Hepatocyte (in vitro differentiated cells): ENCODE measurements at regions not wholly inside any gene's neighbourhood (a gene's known extent, or its start where the extent isn't known, plus 50 kb on each side); places are given as distances from the start of the nearest gene placed in this dataset.
"Not testable (repeated sequence)": the region's sequence is repeated elsewhere in the genome, so short reads cannot be mapped to it uniquely, and the experiment has no call there.

Experiments used
- DNase-seq: peaks from one replicate; pipeline ENCODE4 v3.0.0-alpha.2; 2016; ENCODE audit warnings: low spot score
- H2AFZ ChIP-seq: fragments of 200-600 bp; sonication (generic); 2 replicates; pipeline ENCODE4 v1.6.0; 2016; ENCODE audit warnings: antibody characterized with exemption, mild to moderate bottlenecking
- H3K27ac ChIP-seq: fragments of 200-600 bp; sonication (generic); 2 replicates; pipeline ENCODE4 v1.5.1; 2016; ENCODE audit warnings: mild to moderate bottlenecking
- H3K27me3 ChIP-seq: fragments of 200-600 bp; sonication (generic); 2 replicates; pipeline ENCODE4 v1.6.1; 2016
- H3K36me3 ChIP-seq: fragments of 200-600 bp; sonication (generic); replicated peaks from 2 replicates; pipeline ENCODE4 v1.5.1; 2016; ENCODE audit warnings: low read depth; ENCODE audit not compliant: insufficient read depth
- H3K4me1 ChIP-seq: fragments of 200-600 bp; sonication (generic); 2 replicates; pipeline ENCODE4 v1.5.1; 2016; ENCODE audit warnings: mild to moderate bottlenecking, moderate library complexity; ENCODE audit not compliant: insufficient read depth
- H3K4me2 ChIP-seq: fragments of 200-600 bp; sonication (generic); 2 replicates; pipeline ENCODE4 v1.6.0; 2016
- H3K4me3 ChIP-seq: fragments of 200-600 bp; sonication (generic); 2 replicates; pipeline ENCODE4 v1.5.1; 2016; ENCODE audit warnings: mild to moderate bottlenecking
- H3K79me2 ChIP-seq: fragments of 200-600 bp; sonication (generic); 2 replicates; pipeline ENCODE4 v1.6.0; 2017; ENCODE audit warnings: mild to moderate bottlenecking
- H3K9me2 ChIP-seq: fragments of 200-600 bp; sonication (generic); replicated peaks from 2 replicates; pipeline ENCODE4 v1.6.0; 2017; ENCODE audit warnings: mild to moderate bottlenecking; ENCODE audit not compliant: insufficient read depth
- H3K9me3 ChIP-seq: fragments of 200-600 bp; sonication (generic); 2 replicates; pipeline ENCODE4 v1.5.1; 2016; ENCODE audit warnings: low read depth, mild to moderate bottlenecking
- H4K20me1 ChIP-seq: fragments of 200-600 bp; sonication (generic); 2 replicates; pipeline ENCODE4 v1.6.0; 2016; ENCODE audit warnings: mild to moderate bottlenecking; ENCODE audit not compliant: insufficient read depth, poor library complexity, severe bottlenecking
- EZH2 ChIP-seq: fragments of 200-600 bp; sonication (generic); IDR thresholded peaks from 2 replicates; pipeline ENCODE4 v1.6.1; 2016; ENCODE audit warnings: antibody characterized with exemption, mild to moderate bottlenecking, borderline replicate concordance
- EZH2phosphoT487 ChIP-seq: fragments of 200-600 bp; sonication (generic); IDR thresholded peaks from one replicate; pipeline ENCODE4 v1.6.1; 2018; ENCODE audit warnings: antibody characterized with exemption, mild to moderate bottlenecking, low read depth, moderate library complexity; ENCODE audit not compliant: unreplicated experiment, severe bottlenecking
- WGBS: methylation state at CpG from one replicate; pipeline ENCODE4 v1.1.6; 2016; ENCODE audit warnings: low lambda C conversion rate; ENCODE audit errors: missing lambda C conversion rate; 5-methylcytosine and 5-hydroxymethylcytosine counted together
- TF ChIP-seq, protein P1 (sequence below): fragments of 200-600 bp; sonication (generic); IDR thresholded peaks from 2 replicates; pipeline ENCODE4 v1.5.1; 2016; ENCODE audit warnings: antibody characterized with exemption, mild to moderate bottlenecking; ENCODE audit not compliant: poor library complexity

DNA sequence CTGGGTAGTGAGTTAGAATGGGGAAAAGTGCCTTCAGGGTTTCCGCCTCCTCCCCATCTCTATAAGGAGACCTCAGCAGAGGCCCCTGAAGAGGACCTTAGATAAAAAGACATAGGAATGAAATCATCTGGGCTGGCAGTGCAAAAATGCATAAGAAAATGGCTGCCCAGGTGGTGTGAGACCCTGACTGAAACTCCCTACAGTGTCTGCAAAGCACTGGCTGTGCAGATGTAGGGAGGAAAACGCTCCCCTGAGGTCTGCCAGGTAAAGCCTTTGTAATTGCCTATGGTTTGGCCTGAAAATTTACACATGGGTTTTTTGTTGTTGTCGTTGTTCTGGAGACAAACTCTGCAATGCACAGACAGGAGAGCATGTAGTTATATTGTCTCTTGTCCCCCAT, 128.1 kb upstream of the VWC2 start:
- 72% methylated on average over 3 of the region's 3 CpGs for WGBS
- H4K20me1 ChIP-seq, result no peaks in the 10 kb centered on the region
- no peaks in the 10 kb centered on the region for H3K9me3 ChIP-seq
- no peak overlapping the region for H3K4me3 ChIP-seq
- H3K27me3 ChIP-seq, result no peaks in the 10 kb centered on the region
- TF ChIP-seq EZH2phosphoT487, result no peak
- TF ChIP-seq, protein P1, sequence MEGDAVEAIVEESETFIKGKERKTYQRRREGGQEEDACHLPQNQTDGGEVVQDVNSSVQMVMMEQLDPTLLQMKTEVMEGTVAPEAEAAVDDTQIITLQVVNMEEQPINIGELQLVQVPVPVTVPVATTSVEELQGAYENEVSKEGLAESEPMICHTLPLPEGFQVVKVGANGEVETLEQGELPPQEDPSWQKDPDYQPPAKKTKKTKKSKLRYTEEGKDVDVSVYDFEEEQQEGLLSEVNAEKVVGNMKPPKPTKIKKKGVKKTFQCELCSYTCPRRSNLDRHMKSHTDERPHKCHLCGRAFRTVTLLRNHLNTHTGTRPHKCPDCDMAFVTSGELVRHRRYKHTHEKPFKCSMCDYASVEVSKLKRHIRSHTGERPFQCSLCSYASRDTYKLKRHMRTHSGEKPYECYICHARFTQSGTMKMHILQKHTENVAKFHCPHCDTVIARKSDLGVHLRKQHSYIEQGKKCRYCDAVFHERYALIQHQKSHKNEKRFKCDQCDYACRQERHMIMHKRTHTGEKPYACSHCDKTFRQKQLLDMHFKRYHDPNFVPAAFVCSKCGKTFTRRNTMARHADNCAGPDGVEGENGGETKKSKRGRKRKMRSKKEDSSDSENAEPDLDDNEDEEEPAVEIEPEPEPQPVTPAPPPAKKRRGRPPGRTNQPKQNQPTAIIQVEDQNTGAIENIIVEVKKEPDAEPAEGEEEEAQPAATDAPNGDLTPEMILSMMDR, result no peak
- H3K79me2 ChIP-seq, result no peaks in the 10 kb centered on the region
- no peaks in the 10 kb centered on the region for H3K4me1 ChIP-seq
- no peak overlapping the region for H3K27ac ChIP-seq
- no peaks in the 10 kb centered on the region for H3K36me3 ChIP-seq
- DNase-seq, result no peak
- no peaks in the 10 kb centered on the region for H3K9me2 ChIP-seq
- H2AFZ ChIP-seq, result no peak overlapping the region
- no peak overlapping the region for H3K4me2 ChIP-seq

DNA sequence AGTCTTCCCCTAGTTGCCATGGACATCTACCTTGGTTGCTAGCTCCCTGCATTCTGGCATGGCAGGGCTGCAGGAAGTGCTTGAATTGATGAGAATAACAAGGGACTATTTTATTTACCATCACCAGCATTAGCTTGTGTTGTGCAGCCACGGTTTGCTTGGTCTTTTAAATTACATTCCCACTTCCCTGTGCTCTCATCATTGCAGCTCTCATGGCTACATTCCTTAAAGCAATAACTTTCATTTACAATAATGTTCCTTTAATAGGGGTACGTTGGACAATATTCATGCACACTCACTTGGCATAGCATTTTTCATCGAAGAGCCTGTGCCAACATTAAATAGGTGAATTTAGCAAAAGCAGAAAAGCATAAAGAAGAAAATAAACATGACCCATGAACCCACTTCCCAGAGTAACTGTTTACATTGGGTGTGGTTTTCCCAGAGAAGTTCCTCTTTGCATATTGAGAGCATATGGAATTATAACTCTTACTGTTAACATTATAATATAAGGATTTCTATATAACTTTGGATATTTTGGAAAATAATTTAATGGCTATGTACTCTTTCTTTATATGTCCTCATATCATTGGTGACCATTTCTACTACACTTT, 113.2 kb upstream of the VWC2 start:
- Histone ChIP-seq H3K27ac (no peak overlapping the region), H3K4me2 (no peak overlapping the region)
- 71% methylated on average over 3 of the region's 3 CpGs for WGBS

DNA sequence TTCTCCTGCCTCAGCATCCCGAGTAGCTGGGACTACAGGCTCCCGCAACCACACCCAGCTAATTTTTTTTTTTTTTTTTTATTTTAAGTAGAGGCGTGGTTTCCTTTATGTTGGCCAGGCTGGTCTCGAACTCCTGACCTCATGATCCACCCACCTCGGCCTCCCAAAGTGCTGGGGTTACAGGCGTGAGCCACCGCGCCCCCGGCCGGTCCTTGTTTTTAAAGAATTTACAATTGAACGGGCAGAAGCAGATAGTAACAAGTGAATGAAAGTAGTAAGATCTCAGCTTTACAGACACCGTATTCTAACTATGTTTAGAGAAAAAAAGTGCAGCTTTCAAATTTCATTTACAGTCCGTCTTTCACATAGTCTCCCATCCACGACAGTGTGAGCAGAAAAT, 112.5 kb upstream of the VWC2 start:
- Histone ChIP-seq H3K9me2 (no peaks in the 10 kb centered on the region), H3K4me3 (no peak overlapping the region), H3K4me2 (no peak overlapping the region), H3K27me3 (no peaks in the 10 kb centered on the region), H3K79me2 (no peaks in the 10 kb centered on the region), H3K4me1 (peaks cover 6% of the 10 kb centered on the region), H3K27ac (no peak overlapping the region), H4K20me1 (no peaks in the 10 kb centered on the region), H3K9me3 (no peaks in the 10 kb centered on the region), H2AFZ (no peak overlapping the region), H3K36me3 (no peaks in the 10 kb centered on the region)
- DNase-seq, result no peak
- no peak for TF ChIP-seq EZH2
- no peak for TF ChIP-seq EZH2phosphoT487
- TF ChIP-seq, protein P1, result no peak
- 92% methylated on average over 14 of the region's 14 CpGs for WGBS

More for the DNA sequence above, 113.2 kb upstream of the VWC2 start:
- H3K4me1 ChIP-seq, result peaks cover 6% of the 10 kb centered on the region
- no peaks in the 10 kb centered on the region for H3K9me2 ChIP-seq
- DNase-seq, result no peak
- no peaks in the 10 kb centered on the region for H3K36me3 ChIP-seq
- H4K20me1 ChIP-seq, result no peaks in the 10 kb centered on the region
- TF ChIP-seq, protein P1, result no peak
- TF ChIP-seq EZH2phosphoT487 (no peak), EZH2 (no peak)
- no peaks in the 10 kb centered on the region for H3K79me2 ChIP-seq
- H2AFZ ChIP-seq, result no peak overlapping the region
- H3K27me3 ChIP-seq, result no peaks in the 10 kb centered on the region
- no peaks in the 10 kb centered on the region for H3K9me3 ChIP-seq
- H3K4me3 ChIP-seq, result no peak overlapping the region

DNA sequence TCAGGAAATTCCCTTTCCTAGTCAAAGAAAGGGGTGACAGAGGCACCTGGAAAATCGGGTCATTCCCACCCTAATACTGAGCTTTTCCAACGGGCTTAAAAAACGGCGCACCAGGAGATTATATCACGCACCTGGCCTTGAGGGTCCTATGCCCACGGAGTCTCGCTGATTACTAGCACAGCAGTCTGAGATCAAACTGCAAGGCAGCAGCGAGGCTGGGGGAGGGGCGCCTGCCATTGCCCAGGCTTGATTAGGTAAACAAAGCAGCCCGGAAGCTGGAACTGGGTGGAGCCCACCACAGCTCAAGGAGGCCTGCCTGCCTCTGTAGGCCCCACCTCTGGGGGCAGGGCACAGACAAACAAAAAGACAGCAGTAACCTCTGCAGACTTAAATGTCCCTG, 107.5 kb upstream of the VWC2 start:
- not testable (repeated sequence) for H3K9me2 ChIP-seq, H3K4me2 ChIP-seq, DNase-seq

More for the DNA sequence above, 107.5 kb upstream of the VWC2 start:
- H3K27ac ChIP-seq, H3K27me3 ChIP-seq, H3K4me3 ChIP-seq, H3K79me2 ChIP-seq, H2AFZ ChIP-seq, H3K4me1 ChIP-seq, H4K20me1 ChIP-seq, H3K36me3 ChIP-seq, H3K9me3 ChIP-seq: not testable (repeated sequence)
- WGBS, result 55% methylated on average over 10 of the region's 10 CpGs
